NOMO-1 treated with DMSO at 0.1 percent for 48 hours (cell line): ENCODE measurements at regions not wholly inside any gene's neighbourhood (a gene's known extent, or its start where the extent isn't known, plus 50 kb on each side); places are given as distances from the start of the nearest gene placed in this dataset.
"Not testable (repeated sequence)": the region's sequence is repeated elsewhere in the genome, so short reads cannot be mapped to it uniquely, and the experiment has no call there.

Experiments
- DNase-seq: peaks from one replicate; lab custom pipeline; 2025; ENCODE audit not compliant: unreplicated experiment; lab: John Stamatoyannopoulos, UW

DNA sequence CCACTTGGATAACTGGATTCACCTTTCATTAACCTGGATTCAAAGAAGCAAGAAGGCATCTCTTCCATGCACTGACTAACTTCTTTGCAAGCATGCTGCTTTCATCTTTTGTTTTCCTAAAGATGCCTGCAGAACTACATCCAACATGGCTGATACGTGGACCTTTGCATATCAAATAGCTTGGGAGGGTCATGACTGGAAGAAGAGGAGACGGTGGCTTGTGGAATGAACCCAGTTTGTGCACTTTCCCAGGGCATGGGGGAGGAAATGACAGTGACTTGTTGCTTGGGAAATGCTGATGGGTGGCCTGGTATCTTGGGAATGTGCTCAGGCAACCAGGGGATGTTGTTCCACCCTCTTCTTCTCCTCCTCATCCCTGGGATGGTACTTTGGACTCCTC, 133.4 kb downstream of the TRIM43 start:
- not testable (repeated sequence) for DNase-seq

DNA sequence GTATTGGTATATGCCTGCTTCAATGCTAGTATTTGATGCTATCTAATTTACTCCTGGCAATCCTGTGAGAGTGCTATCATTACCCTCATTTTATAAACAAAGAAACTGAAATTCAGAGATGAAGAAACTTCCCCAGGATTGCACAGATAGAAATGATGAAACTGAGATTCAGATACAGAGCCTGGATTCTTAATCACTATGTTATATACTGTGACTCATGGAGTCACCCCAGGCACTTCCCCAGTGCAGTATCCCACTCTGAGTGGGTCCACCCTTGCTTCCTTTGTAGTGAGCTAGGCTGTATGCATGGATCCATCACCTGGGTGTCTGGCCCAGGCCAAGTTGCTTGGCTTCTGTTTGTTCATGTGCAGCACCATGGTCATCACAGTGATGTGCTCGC, 133.9 kb downstream of the TRIM43 start:
- DNase-seq, result not testable (repeated sequence)

DNA sequence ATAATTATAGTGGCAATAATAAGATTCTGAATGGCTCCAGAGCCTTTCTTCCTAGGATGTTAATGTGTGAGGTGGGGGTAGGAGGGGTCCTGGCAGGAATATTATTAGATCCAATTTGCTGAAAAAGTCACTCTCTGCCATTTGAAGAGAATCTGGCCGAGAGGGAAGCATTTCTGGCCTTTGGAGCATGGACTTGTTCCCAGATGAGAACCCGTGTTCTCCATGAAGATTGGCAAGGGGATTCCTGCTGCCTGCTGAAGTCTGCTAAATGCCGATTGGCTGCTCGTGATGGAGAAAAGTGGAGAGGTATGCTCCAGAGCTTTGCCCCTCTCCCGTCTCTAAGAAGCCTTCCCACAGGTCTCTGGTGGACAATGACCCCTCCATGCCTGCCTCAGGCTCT, 135.6 kb downstream of the TRIM43 start:
- DNase-seq, result not testable (repeated sequence)

DNA sequence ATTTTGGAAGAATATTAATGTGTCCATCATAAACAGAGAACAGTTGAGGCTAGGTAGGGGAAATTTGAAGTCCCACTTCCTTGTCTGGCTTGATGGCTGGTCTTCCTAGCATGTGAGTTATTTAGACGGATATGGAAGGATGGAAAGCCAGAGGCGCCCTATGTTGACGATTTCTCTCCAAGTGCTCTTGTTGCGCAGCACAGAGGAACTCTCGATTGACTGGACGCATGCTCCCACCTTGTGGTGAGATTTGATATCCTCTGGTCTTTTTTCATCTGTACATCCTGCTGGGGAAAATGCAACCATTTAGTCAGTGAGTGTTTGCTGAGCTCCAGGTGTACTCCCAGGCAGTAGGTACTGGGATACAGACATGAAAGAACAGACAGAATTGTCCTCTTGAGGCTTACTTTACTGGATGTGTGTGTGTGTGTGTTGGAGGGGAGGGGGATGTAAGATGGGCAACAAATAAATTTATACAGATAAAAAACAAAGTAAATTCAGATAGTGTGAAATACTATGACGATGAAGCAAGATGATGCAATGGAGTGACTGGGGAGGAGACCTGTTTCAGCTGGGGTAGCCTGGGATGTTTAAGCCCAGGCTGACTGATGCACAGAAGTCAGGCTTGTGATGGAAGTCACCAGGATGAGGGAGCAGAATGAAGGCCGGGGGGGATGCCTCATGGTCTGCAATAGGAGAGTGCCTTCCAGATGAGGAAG, 137.2 kb downstream of the TRIM43 start:
- DNase-seq, result peak; percentile 56

DNA sequence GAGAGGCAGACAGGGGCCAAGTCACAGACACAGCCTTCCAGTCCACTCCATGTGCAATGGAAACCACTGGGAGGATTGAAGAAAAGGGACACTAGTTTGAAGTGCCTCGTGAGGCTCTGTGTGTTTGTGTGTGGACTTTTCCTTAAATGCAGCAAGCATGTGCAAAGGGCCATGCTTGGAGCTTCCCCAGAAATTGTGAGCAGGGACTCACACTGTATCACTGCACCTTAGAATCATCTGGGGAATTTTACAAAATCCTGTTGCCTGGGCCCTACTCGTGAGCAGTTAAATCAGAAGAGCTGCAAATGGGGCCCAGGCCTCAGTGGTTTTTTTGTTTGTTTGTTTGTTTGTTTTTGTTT, 137.8 kb downstream of the TRIM43 start:
- DNase-seq, result no peak

DNA sequence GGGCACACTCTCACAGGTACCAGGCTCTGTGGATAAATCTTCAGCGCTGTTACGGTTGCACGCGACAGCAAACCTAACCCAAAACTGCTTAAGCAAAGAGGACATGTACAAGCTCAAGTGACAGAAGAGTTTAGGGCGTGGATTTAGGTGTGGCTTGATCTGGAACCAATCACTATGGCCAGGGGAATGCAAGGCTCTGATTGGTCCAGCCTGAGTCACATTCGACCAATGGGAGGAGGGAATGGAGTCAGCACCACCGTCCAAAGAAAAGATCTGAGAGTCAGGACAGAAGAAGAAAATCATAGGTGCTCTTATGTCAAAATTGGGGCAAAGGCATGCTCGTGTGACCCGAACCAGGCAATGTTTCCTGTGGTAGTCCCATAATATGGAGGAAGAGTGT, 139.0 kb downstream of the TRIM43 start:
- no peak for DNase-seq

DNA sequence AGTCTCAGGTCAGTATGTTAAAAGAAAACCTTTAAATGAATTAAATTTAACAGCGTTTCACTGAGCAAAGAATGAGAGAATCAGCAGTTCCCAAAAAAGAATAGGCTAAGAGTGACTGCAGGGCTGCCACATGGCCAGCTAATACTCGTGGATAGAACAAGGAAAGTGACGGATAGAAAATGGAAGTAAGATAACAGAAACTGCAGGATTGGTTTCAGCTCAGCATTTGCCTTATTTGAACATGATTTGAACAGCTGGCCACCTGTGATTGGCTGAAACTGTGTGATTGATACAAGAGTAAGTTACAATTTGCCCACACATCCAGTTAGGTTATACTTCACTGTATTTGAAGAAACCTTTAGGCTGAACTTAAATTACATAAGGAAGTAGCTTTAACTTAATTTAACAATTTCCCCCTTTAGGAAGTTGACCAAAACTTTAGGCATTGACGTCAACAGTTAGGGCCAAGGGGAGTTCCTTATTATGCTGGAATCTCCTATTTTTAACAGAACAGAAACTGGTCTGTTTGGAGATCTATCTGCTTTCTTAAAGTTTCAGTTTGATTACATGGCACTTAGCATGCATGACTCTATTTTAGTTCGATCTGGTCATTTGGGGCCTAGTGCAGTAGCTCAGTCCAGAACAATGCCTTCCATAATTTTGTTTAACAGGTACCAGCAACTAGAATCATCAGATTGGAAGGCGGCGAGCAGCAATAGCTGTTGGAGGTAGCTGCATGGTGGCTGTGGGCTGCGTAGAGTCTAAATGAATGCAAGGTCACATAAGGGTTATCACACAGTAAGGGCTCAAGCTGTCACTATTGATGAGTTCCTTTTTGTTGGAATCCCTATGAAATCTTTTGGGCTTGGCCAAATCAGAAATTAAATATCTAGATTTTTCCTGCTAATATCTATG, 143.4 kb downstream of the TRIM43 start:
- peak; percentile 28 for DNase-seq

DNA sequence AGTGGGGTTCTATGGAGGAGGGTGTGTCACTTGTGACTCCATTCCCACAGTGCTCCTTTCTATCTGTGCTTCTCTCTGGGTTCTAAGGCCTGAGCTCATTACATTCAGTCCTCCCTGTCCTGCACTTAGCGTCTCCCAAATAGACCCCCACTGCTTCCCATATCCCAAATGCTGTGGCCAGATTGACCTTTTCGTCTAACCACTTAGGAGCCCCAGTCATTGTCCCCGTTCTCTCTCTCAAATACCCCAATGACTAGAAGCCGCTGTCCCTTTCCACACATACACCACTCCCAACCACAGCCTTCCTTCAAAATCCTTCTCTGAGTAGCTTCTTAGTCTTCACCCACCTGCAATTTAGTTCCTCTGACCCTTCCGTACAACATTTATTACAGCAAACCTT, 146.5 kb downstream of the TRIM43 start:
- no peak for DNase-seq

DNA sequence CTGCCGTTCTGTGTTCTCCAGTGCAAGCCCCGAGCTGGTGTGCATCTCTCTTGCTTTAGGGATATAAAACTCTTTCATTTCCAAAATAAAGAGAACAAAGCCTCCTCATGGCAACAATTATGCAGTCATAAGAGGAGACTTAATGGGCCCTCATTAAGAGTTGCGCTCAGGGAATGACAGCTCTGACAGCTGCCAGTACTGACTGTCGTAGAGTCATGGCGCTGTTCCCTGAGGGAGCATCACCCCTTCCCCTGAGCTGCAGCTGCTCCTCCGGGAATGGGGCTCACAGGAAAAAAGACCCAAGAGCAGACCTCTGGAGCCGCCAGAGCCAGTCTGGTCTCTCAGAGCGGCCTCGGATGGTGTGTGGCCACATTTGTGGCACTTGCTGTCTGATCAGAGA, 160.3 kb downstream of the TRIM43 start:
- not testable (repeated sequence) for DNase-seq

DNA sequence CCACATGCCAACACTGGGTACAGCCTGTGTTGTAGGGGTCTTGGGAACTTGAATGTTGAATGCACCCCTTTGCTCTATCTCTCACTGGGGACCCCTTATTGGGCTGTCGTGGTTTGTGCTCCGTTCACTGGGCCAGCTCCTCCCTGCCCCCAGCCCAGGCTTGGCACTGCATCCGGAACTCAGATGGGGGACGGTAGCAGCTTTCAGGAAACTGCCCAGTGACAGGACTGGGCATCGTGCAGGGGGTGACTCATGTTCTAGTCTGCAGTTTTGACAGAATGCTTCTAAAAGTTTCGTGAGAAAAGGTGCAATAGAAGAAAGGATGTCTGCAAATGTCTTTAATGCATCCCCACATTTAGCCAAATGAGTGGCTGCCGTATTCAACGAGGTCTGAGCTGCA, 162.0 kb downstream of the TRIM43 start:
- DNase-seq, result not testable (repeated sequence)

DNA sequence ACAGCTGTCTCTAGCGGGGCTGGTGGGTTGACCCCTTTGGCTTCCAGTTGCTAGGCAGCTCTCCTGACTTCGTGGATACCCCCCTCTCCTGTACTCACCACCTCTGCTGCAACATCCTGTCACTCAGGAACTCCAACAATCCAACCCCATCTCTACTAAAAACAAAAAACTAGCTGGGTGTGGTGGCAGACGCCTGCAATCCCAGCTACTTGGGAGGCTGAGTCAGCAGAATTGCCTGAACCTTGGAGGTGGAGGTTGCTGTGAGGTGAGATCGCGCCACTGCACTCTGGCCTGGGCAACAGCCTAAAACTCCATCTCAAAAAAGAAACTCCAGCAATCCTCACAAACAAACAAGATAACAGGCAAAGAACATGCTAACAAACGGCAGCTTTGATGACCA, 162.4 kb downstream of the TRIM43 start:
- DNase-seq, result not testable (repeated sequence)

DNA sequence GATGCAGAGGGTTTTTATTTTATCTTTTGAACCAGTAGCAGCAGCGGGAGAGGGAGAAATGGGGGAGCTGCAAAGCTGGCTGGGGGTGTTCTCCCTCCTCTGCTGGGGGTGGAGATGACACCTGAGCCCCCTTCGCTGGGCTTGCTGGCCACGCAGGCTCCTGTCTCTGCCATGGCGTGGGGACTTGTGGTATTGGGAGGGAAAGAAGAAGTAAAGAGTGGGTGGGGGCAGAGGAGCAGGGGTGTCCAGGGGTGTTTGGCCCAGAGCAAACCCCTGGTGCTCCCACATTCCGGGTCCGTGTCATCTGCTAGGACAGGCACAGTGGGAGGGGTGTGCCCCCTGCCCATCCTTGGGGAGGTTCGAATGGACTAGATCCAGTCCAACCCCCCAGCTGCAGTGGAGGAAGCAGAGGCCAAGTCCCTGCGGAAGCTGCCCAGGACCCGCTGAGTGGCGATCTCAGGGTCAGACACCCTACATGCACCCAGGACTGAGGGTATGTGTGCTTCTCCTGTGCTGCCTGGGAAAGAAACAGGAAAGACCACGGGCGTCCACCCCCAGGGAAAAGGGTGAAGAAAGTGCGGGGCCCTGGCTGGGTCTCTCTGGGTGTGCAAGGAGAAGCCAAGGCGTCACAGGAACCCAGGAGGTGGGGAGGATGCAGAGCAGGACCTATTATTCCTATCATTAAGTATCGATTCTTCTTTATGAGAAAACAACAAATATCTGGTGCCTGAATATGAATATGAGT, 163.2 kb downstream of the TRIM43 start:
- not testable (repeated sequence) for DNase-seq

DNA sequence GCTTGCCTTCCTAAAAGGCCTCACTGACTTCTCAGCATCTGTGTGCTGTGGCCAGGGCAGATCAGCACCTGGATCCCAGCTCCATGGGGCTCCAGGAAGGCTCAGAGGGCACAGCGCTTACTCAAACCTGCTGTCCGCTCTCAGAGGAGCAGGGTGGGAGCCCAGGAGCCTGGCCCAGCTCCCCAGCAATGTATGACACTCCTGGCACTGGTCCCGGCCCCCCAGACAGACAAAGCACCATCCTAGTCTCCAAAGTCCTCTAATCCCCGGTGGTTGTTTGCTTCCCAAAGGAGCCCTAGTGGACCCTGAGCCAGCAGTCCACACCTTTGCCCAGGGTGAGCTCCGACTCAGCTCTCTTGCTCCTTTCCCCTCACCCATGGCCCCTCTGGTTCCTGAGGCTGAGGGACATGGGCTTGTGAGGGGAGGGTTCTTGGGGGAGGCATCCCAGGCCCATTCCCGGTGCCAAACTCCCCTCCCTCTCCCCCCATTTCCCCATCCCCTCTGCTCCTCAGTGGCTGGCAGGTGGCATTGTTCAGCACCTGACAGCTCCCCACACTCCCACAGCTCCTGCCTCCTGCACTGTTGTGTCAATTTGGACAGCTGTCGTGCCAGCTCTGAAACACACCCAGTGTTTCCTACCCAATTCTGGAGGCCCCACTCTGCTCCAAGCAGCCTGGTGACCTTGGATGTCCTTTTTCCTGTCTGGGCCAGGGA, 164.3 kb downstream of the TRIM43 start:
- DNase-seq, result not testable (repeated sequence)

DNA sequence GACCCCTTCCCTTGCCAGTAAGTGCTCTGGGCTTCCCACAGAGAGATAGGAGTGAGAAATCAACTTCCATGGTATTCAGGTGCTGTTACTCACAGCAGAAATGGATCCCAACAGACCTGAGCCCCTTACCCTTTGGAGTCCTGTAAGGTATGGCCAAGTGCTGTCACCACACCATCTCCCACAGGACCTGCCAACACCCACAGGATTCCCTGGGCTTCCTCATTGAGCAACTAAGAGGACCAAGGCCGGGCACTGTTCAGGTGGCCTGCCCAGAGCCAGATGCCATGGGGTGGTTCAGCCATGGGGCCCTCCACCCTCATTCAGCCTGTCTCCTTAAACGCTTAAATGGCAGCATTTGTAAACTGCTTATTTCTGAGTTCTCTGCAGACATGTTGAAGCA, 166.2 kb downstream of the TRIM43 start:
- no peak for DNase-seq

DNA sequence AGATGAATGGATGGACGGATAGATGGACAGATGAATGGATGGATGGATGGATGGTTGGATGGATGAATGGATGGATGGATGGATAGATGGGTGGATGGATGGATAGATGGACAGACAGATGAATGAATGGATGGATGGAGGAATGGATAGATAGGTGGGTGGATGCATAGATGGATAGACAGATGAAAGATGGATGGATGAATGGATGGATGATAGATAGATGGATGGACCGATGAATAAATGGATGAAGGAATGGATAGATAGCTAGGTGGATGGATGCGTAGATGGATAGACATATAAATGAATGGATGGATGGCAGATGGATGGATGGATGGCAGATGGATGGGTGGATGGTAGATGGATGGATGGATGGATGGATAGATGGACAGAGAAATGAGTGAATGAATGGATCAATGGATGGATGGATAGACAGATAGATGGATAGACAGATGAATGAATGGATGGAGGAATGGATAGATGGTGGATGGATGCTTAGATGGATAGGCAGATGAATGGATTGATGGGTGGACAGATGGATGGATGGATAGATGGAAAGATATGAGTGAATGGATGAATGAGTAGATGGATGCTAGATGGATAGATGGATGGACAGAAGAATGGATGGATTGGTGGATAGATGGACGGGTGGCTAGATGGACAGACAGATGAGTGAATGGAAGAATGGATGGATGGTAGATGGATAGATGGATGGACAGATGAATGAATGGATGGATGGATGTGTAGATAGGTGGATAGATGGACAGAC, 167.9 kb downstream of the TRIM43 start:
- DNase-seq, result no peak

DNA sequence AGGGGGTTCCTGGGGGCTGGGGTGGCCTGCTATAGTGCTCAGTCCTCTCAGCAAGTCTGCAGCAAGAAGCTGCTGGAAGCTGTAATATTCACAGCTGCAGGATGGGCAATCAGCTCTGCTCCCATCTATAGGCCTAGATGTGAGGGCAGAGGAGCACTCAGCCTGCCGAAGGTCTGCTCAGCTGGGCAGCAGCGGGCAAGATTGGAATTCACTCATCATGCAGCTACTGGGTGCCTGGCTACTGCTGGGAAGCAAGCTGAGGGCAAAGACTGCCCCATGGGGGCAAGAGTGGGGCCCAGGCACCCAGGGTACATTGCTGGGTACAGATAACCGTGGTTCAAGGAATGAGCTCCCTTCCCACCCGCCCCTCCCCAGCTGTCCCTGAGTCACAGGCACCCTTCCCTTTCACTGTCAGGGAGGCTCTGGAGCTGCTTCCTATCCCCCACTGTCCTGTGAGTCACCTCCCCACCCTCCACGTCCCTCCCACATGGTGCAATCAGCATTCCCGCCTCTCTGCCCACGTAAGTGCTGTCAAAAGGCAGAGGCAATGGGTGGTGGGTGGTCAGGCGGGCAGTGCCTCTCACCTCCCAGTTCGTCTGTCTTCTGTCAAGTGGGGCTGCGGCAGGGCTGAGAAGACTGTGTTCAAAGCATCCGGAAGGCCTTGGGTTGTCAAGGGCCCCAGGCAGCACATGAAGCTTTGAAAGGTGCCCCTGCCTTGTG, 169.2 kb downstream of the TRIM43 start:
- no peak for DNase-seq

DNA sequence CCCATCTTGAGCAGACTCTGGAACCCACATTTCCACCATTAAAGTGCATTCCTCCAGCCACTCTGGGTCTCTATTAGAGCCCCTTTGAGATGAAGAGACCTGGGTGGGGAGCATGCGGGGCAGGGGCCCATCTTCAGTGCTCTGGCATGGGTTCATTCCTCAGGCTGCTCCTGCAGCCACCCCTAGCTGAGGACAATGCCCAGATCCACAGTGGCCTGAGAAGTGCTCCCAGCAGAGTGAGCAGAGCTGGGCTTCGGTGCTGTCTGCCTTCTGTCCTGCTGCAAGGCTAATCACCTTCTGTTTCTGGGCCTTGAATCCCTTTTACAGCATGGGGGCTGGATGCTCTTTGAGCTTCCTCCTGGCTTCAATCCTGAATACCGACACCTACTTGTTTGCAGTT, 169.8 kb downstream of the TRIM43 start:
- no peak for DNase-seq

DNA sequence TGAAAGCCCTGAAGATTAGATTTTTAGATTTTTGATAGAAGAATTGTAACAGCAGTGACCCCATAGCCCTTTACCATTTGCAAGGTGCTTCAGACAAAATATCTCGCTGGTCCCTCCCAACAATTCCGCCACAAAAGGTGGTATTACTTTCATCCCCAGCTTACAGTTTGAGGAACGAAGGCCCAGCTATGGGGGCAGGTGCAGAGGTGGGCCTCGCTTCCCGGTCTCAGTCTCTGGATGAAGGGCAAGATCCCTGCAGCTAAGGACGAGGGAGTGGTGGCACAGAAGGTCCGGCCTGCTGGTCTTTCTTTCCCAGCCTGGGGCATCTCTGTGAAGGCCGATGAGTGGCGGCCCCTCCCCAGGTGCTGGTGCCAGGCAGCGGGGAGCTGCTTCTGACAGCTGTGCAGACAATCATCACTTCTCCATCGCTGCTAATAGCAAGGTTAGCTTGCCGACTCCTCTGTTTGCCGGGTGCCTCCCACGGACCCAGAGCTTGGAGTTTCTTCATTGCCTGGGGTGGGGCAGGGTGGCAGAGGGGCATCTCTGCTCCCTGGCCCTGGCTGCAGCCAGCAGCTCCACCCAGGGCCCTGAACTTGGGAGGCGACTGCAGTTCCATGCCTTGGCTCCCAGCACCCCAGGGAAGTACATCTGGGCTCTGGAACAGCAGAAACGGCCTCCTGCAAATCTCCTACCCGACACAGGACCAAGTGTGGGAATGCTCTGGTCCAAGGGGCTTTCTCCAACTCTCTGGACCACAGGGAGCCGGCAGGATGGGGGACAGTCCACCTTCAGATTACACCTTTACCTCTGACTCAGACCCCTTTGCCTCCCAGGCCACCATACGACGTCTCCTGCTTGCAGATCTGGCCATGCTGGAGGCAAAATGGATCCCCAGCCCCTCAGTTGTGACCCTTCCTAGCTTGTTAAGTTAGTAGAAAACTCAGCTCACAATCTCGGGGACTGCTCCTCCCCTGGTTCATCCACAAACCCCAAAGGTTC, 170.5 kb downstream of the TRIM43 start:
- not testable (repeated sequence) for DNase-seq
